ENCODE measurements at regions not wholly inside any gene's neighbourhood (a gene's known extent, or its start where the extent isn't known, plus 50 kb on each side); places are given as distances from the start of the nearest gene placed in this dataset.

DNA sequence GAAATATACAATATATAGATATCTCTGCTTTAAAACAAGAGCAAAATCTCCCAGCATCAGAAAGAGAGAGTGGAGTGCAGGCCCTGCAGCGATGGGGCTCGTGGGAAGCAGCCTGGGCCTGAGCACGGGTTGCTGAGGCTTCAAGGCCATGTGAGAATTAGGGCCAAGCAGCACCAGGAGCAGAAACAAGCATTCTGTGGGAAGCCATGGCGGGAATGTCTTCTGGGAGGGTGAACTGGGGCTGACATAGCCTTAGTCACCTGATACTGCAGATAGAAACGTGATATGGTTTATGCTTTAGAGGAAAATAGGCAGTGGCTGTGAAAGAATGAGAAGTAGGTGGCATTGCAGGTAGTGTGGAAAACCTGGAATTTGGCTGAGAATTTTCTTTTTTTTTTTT, 472.3 kb downstream of the IRS2 start:
- TF ChIP-seq, protein P1, sequence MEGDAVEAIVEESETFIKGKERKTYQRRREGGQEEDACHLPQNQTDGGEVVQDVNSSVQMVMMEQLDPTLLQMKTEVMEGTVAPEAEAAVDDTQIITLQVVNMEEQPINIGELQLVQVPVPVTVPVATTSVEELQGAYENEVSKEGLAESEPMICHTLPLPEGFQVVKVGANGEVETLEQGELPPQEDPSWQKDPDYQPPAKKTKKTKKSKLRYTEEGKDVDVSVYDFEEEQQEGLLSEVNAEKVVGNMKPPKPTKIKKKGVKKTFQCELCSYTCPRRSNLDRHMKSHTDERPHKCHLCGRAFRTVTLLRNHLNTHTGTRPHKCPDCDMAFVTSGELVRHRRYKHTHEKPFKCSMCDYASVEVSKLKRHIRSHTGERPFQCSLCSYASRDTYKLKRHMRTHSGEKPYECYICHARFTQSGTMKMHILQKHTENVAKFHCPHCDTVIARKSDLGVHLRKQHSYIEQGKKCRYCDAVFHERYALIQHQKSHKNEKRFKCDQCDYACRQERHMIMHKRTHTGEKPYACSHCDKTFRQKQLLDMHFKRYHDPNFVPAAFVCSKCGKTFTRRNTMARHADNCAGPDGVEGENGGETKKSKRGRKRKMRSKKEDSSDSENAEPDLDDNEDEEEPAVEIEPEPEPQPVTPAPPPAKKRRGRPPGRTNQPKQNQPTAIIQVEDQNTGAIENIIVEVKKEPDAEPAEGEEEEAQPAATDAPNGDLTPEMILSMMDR (conservative IDR thresholded peaks at IDR 0.05), result no peak
- no peak overlapping the region for H3K27ac ChIP-seq

DNA sequence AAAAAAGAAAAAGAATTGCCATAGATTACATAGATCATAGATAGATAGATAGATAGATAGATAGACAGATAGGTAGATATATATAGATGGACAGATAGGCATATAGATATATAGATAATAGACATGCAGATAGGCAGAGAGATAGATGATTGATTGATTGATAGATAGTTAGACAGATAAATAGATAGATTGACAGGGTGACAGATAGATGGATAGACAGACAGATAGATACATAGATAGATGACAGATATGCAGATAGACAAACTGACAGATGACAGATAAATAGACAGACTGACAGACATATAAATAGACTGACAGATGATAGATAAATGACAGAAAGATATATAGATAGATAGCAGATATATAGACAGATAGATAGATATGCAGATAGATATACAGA, 474.0 kb downstream of the IRS2 start:
- H3K27ac ChIP-seq, result no peak overlapping the region; the same call in 1 of the 2 replicates
- TF ChIP-seq, protein P1 (conservative IDR thresholded peaks at IDR 0.05), result no peak

DNA sequence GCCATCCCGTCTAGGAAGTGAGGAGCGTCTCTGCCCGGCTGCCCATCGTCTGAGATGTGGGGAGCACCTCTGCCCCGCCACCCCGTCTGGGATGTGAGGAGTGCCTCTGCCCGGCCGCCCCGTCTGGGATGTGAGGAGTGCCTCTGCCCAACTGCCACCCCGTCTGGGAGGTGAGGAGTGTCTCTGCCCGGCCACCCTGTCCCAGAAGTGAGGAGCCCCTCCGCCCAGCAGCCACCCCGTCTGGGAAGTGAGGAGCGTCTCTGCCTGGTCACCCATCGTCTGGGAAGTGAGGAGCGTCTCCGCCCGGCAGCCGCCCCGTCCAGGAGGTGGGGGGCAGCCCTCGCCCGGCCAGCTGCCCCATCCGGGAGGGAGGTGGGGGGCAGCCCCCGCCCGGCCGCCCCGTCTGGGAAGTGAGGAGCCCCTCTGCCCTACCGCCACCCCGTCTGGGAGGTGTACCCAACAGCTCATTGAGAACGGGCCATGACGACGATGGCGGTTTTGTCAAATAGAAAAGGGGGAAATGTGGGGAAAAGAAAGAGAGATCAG, 474.9 kb downstream of the IRS2 start:
- peak overlapping the region; percentile 81 for H3K27ac ChIP-seq

DNA sequence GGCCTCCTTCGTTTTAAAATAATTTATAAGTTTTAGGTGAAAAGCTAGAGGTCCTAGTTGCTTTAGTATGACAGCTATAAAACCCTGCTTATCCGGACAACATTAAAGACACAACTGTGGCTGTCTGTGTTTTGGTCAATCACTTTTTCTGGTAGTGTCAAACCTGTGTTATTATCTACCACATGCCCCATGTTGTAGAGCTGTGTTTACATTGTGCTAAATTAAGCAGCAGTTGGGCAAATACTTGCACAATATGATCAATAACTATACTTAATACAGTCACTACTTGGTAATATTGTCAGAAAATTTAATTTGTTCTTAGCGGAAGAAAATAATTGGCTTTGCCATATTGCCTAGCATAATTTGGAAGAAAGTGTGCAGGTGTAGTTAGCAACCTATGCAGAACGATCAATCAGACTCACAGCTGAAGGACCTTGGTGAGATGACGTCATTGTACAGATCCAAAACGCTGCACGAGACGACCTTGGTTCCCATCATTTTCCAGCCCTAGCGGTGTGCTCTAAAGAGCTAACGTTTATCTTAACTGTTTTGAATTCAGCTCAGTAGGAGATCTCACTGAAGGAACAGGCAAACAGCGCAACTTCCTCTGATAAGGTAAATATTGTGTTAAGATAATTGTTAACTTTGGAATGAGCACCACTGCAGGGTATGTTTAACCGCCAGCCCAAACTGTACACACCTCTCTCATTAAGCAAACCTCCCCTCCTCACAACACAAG, 476.6 kb downstream of the IRS2 start:
- peak overlapping the region; percentile 81 for H3K27ac ChIP-seq
- TF ChIP-seq, protein P1 (conservative IDR thresholded peaks at IDR 0.05), result peak; percentile 70

DNA sequence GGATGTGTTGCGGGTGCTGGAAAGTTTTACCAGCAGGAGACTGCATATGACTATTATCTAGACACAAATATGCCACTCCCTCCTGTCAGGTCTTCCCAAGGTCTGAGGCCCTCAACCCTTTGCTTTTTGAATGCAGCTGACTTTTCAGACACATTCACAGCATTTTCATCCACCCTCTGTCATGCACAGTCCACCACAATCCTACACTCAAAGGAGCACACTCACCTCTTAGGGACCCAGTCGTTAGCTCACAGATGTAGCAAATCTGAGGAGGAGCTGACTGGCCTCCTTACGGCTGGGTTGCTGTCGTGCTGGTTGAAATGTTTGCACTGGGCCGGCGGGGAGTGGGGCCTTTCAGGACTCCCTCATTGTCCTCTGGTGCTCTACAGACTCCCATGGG, 479.4 kb downstream of the IRS2 start:
- TF ChIP-seq, protein P1 (conservative IDR thresholded peaks at IDR 0.05), result no peak
- H3K27ac ChIP-seq, result peak overlapping the region; percentile 1; the same call in 1 of the 2 replicates

DNA sequence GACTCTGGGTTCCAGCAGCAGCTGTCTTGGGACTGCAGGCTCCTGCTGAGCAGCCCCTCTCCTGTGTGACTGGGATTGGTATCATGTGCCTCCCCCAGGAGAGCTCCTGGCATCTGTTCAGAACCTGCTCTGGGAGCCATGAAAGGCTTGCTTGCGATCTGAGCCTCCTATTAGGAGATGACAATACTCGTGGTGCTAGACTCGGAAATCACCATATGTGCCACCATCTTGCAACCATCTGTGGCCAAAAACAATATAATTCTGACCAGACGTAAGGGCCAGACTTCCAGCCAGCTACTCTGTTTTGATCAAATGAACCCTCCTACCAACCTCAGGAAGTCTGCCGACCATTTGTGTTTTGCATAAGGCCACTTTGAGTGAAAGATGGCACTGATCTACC, 484.7 kb downstream of the IRS2 start:
- H3K27ac ChIP-seq, result no peak overlapping the region
- TF ChIP-seq, protein P1 (conservative IDR thresholded peaks at IDR 0.05), result no peak

DNA sequence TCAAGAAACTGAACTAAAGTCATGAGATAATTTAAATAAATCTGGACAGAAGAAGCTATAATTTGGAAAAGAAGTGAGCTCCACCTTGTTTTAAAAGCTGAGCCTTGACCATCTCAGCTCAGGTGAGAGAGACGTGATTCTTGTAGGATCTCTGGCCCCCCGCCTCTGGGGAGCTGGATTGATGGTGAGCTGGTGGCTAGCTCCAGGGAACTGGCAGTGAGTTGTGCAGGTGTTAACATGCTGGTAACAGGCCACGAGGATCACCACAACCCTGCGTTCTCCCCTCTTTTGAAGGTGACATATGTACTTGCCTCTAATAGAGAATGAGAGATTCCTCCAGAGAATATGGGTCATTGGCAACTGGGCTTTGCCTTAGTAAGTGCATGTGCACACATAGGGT, 485.1 kb downstream of the IRS2 start:
- TF ChIP-seq, protein P1 (conservative IDR thresholded peaks at IDR 0.05), result no peak
- H3K27ac ChIP-seq, result no peak overlapping the region

DNA sequence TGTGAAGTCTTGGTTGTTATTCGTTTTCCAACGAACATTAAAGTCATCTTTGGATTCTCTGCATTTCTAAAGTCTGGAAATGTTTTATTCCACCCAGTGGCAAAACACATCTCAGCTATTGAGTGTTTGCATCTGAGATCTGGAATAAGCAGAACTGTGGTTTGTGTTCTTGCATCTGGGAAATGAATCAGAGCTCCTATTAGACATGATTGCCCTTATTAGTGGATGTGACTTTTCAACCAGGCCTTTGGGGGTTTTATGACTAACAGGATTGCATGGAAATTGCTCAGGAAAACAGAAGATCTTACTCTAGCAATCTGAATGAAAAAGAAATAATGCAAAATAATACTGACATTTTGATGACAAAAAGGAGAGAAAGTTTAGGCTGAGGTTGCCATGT, 488.8 kb downstream of the IRS2 start:
- TF ChIP-seq, protein P1 (conservative IDR thresholded peaks at IDR 0.05), result no peak
- no peak overlapping the region for H3K27ac ChIP-seq
